WTC11 (cell line): ENCODE measurements at regions not wholly inside any gene's neighbourhood (a gene's known extent, or its start where the extent isn't known, plus 50 kb on each side); places are given as distances from the start of the nearest gene placed in this dataset.

ENCODE experiments used
- ATAC-seq: fragments of 200-7000 bp; cut with Tn5 transposase; 2 replicates; pipeline ENCODE4 v1.10.0; 2021; ENCODE audit warnings: mild to moderate bottlenecking, moderate library complexity
- CTCF ChIA-PET: fragments of 300-600 bp; sonication (Branson Sonifier 250); formaldehyde crosslinking; loops from one replicate; lab custom pipeline; 2021; ENCODE audit warnings: antibody characterized with exemption; lab: Charles Lee
- POLR2A ChIA-PET: fragments of 350-600 bp; sonication (Branson Sonifier 250); formaldehyde crosslinking; loops from one replicate; lab custom pipeline; 2021; ENCODE audit warnings: antibody characterized with exemption; lab: Charles Lee
- DNase-seq: peaks from one replicate; pipeline ENCODE4 v3.0.0; 2021; ENCODE audit warnings: low spot score
- H3K27ac Mint-ChIP-seq: 2 replicates; pipeline ENCODE4 v1.8.0; 2021; ENCODE audit warnings: mixed read lengths
- H3K27me3 Mint-ChIP-seq: 2 replicates; pipeline ENCODE4 v1.8.0; 2021; ENCODE audit warnings: low read depth, mild to moderate bottlenecking, moderate library complexity, mixed read lengths
- H3K36me3 Mint-ChIP-seq: 2 replicates; pipeline ENCODE4 v1.8.0; 2021; ENCODE audit warnings: mixed read lengths
- H3K4me1 Mint-ChIP-seq: 2 replicates; pipeline ENCODE4 v1.8.0; 2022; ENCODE audit warnings: mixed read lengths
- H3K4me3 Mint-ChIP-seq: 2 replicates; pipeline ENCODE4 v1.8.0; 2021; ENCODE audit warnings: mild to moderate bottlenecking, moderate library complexity, mixed read lengths
- H3K9me3 Mint-ChIP-seq: 2 replicates; pipeline ENCODE4 v1.8.0; 2021; ENCODE audit warnings: mixed read lengths
- FOXP1 ChIP-seq: sonication (generic); formaldehyde crosslinking; IDR thresholded peaks from 2 replicates; pipeline ENCODE4 v1.8.0; 2022; ENCODE audit warnings: missing genetic modification reagents, mild to moderate bottlenecking, moderate library complexity, borderline replicate concordance
- IRF2 ChIP-seq: sonication (generic); formaldehyde crosslinking; IDR thresholded peaks from 2 replicates; pipeline ENCODE4 v1.8.0; 2022; ENCODE audit warnings: low read depth, missing genetic modification reagents, borderline replicate concordance
- JUN ChIP-seq: sonication (generic); formaldehyde crosslinking; IDR thresholded peaks from 2 replicates; pipeline ENCODE4 v1.8.0; 2023; ENCODE audit warnings: mild to moderate bottlenecking, missing genetic modification reagents
- MYBL2 ChIP-seq: sonication (generic); formaldehyde crosslinking; IDR thresholded peaks from 2 replicates; pipeline ENCODE4 v1.8.1; 2023; ENCODE audit warnings: mild to moderate bottlenecking, moderate library complexity, missing genetic modification reagents
- NFATC4 ChIP-seq: fragments of 250-450 bp; sonication (Bioruptor Pico); IDR thresholded peaks from 2 replicates; pipeline ENCODE4 v1.9.0; 2021; ENCODE audit warnings: mild to moderate bottlenecking
- NFE2L1 ChIP-seq: sonication (generic); formaldehyde crosslinking; IDR thresholded peaks from 2 replicates; pipeline ENCODE4 v1.8.1; 2023; ENCODE audit warnings: missing genetic modification reagents
- SOX15 ChIP-seq: fragments of 250-450 bp; sonication (Bioruptor Pico); IDR thresholded peaks from 2 replicates; pipeline ENCODE4 v1.9.0; 2021; ENCODE audit warnings: mild to moderate bottlenecking
- SP1 ChIP-seq: sonication (generic); formaldehyde crosslinking; conservative IDR thresholded peaks from 2 replicates; pipeline ENCODE4 v1.8.1; 2022; ENCODE audit warnings: missing genetic modification reagents
- TEAD4 ChIP-seq: sonication (generic); formaldehyde crosslinking; IDR thresholded peaks from 2 replicates; pipeline ENCODE4 v1.8.0; 2022; ENCODE audit warnings: mild to moderate bottlenecking, missing genetic modification reagents
- ZNF232 ChIP-seq: sonication (generic); formaldehyde crosslinking; IDR thresholded peaks from 2 replicates; pipeline ENCODE4 v1.8.0; 2022; ENCODE audit warnings: mild to moderate bottlenecking, missing genetic modification reagents
- TF ChIP-seq, protein P1 (sequence below): sonication (generic); formaldehyde crosslinking; IDR thresholded peaks from 2 replicates; pipeline ENCODE4 v1.8.0; 2022; ENCODE audit warnings: missing genetic modification reagents
- TF ChIP-seq, protein P2 (sequence below): sonication (generic); formaldehyde crosslinking; IDR thresholded peaks from 2 replicates; pipeline ENCODE4 v1.8.0; 2022; ENCODE audit warnings: mild to moderate bottlenecking, missing genetic modification reagents
- TF ChIP-seq, protein P3 (sequence below): fragments of 200-600 bp; IDR thresholded peaks from 2 replicates; pipeline ENCODE4 v1.8.0; 2022; ENCODE audit warnings: antibody characterized with exemption
- TF ChIP-seq, protein P4 (sequence below): sonication (generic); formaldehyde crosslinking; conservative IDR thresholded peaks from 2 replicates; pipeline ENCODE4 v1.8.1; 2023; ENCODE audit warnings: mild to moderate bottlenecking, low read depth, missing genetic modification reagents, moderate library complexity
- TF ChIP-seq, protein P5 (sequence below): fragments of 250-450 bp; sonication (Bioruptor Pico); IDR thresholded peaks from 2 replicates; pipeline ENCODE4 v1.9.0; 2021; ENCODE audit warnings: mild to moderate bottlenecking
- TF ChIP-seq, protein P6 (sequence below): fragments of 250-450 bp; sonication (Bioruptor Pico); IDR thresholded peaks from 2 replicates; pipeline ENCODE4 v1.9.0; 2021; ENCODE audit warnings: mild to moderate bottlenecking
- TF ChIP-seq, protein P7 (sequence below): sonication (generic); formaldehyde crosslinking; IDR thresholded peaks from 2 replicates; pipeline ENCODE4 v1.8.0; 2022; ENCODE audit warnings: mild to moderate bottlenecking, missing genetic modification reagents

DNA sequence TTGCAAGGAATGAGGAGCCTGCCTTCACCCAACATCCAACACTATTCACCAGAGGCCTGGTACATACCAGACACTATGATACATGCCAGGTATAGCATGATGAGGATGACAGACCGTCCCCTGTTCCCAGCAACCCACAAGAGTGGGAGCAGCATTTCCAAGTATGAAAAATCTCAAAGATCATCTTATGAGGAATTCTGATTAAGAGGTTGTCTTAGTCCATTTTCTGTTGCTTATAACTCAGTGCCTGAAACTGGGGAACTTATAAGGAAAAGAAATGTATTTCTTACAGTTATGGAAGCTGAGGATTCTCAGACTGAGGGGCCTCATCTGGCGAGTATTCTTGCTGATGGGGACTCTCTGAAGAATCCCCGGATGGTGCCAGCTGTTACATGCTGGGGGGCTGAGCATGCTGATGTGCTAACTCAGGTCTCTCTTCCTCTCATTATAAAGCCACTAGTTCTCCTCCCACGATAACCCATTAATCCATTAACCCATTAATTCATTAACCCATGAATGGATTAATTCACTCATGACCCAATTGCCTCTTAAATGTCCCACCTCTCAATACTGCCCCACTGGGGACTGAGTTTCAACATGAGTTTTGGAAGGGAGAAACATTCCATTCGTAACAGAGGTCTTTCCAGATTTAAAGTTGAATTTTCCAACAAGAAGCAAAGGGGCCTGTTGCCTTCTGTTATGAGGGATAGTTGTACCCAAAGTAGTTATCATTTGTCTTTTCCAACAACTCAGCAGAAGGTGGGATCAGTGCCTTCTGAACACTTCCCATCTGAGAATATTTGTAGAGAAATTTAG, 173.9 kb downstream of the HERPUD2 start (continued):
- TF ChIP-seq MYBL2 (CRISPR knock-in tag) (no peak), IRF2 (no peak), TEAD4 (CRISPR knock-in tag) (no peak), SP1 (CRISPR knock-in tag) (no peak)
- TF ChIP-seq, protein P1, sequence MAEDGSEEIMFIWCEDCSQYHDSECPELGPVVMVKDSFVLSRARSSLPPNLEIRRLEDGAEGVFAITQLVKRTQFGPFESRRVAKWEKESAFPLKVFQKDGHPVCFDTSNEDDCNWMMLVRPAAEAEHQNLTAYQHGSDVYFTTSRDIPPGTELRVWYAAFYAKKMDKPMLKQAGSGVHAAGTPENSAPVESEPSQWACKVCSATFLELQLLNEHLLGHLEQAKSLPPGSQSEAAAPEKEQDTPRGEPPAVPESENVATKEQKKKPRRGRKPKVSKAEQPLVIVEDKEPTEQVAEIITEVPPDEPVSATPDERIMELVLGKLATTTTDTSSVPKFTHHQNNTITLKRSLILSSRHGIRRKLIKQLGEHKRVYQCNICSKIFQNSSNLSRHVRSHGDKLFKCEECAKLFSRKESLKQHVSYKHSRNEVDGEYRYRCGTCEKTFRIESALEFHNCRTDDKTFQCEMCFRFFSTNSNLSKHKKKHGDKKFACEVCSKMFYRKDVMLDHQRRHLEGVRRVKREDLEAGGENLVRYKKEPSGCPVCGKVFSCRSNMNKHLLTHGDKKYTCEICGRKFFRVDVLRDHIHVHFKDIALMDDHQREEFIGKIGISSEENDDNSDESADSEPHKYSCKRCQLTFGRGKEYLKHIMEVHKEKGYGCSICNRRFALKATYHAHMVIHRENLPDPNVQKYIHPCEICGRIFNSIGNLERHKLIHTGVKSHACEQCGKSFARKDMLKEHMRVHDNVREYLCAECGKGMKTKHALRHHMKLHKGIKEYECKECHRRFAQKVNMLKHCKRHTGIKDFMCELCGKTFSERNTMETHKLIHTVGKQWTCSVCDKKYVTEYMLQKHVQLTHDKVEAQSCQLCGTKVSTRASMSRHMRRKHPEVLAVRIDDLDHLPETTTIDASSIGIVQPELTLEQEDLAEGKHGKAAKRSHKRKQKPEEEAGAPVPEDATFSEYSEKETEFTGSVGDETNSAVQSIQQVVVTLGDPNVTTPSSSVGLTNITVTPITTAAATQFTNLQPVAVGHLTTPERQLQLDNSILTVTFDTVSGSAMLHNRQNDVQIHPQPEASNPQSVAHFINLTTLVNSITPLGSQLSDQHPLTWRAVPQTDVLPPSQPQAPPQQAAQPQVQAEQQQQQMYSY (CRISPR knock-in tag), result no peak

DNA sequence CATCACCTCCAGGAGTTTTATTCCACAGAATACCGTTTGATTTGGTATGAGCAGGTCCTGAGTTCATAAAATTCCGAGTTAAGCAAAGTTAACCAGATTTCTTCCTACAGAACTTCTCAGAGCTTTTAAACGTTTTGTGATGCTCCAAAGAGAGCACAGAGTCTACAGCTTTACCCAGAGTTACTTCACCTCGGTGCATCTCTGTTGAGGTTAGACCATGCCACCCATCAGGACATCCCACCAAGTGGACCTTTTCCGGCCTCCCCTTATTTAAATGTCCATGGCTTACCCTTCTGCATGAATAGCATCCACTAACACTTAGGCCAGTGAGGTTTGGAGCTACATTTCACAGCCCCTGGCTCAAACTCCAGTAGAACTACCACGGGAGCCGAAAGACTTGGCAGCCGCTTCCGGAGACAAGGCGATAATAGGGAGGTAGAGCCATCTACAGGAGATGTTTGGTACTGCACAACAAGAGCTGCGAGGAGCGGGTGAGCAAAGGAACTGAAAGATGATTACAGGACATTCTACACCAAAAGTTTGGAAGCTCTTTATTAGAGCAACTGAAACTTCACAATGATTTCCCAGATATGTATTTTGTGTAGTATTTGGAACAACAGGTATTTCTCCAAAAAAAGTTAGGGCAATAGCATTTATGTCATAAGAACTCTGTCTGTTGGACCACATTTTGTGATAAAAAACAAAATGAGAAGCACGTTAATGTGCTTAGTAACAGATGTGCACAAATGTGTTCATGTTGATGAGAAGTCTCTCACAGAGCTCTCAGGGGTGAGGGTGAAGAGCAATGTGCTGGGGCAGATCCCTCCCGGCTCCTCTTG, 174.7 kb downstream of the HERPUD2 start:
- Mint-ChIP-seq H3K4me1 (no peaks in the 10 kb centered on the region), H3K9me3 (no peaks in the 10 kb centered on the region), H3K4me3 (no peak overlapping the region), H3K36me3 (no peaks in the 10 kb centered on the region)
- ChIA-PET POLR2A (no interaction called here), CTCF (interaction anchor here (0.6 to 2.4 kb wide), 53 partner anchors 9 to 834 kb away, joined by 3 to 33 read pairs (median 4); no protein-coding TSS in a partner anchor)
- TF ChIP-seq, protein P2, sequence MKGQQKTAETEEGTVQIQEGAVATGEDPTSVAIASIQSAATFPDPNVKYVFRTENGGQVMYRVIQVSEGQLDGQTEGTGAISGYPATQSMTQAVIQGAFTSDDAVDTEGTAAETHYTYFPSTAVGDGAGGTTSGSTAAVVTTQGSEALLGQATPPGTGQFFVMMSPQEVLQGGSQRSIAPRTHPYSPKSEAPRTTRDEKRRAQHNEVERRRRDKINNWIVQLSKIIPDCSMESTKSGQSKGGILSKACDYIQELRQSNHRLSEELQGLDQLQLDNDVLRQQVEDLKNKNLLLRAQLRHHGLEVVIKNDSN (CRISPR knock-in tag), result no peak
- TF ChIP-seq, protein P3, sequence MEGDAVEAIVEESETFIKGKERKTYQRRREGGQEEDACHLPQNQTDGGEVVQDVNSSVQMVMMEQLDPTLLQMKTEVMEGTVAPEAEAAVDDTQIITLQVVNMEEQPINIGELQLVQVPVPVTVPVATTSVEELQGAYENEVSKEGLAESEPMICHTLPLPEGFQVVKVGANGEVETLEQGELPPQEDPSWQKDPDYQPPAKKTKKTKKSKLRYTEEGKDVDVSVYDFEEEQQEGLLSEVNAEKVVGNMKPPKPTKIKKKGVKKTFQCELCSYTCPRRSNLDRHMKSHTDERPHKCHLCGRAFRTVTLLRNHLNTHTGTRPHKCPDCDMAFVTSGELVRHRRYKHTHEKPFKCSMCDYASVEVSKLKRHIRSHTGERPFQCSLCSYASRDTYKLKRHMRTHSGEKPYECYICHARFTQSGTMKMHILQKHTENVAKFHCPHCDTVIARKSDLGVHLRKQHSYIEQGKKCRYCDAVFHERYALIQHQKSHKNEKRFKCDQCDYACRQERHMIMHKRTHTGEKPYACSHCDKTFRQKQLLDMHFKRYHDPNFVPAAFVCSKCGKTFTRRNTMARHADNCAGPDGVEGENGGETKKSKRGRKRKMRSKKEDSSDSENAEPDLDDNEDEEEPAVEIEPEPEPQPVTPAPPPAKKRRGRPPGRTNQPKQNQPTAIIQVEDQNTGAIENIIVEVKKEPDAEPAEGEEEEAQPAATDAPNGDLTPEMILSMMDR, result peak; percentile 75
- TF ChIP-seq, all 79 proteins: peak for 1
- DNase-seq (peak; percentile 71), ATAC-seq (peak; percentile 89)
- Mint-ChIP-seq H3K27ac (no peak overlapping the region), H3K27me3 (no peaks in the 10 kb centered on the region)

DNA sequence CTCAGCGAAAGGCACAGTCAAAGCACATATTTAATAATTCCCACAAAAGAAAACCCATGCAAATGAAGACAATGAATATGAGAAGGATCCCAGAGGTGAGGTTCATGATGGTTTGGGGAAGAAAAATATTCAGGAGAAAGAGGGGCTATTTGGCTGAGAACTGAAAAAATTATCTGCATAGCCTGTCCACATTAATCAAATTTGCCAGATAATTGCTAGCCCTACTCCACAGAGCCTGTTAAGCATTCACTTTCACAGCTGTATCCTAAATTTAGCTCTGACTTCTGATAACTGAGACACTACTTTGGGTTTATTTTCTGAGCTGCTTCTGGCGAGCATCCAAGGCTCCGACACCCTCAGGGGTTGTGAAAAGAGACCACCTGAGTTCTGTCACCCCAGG, 176.2 kb downstream of the HERPUD2 start:
- CTCF ChIA-PET, result interaction anchor here (0.7 to 2.4 kb wide), 2 partner anchors 94 to 152 kb away, joined by 4 to 6 read pairs; no protein-coding TSS in a partner anchor
- no peaks in the 10 kb centered on the region for H3K4me1 Mint-ChIP-seq
- DNase-seq (no peak), ATAC-seq (no peak)
- no peaks in the 10 kb centered on the region for H3K27me3 Mint-ChIP-seq
- H3K27ac Mint-ChIP-seq, result no peak overlapping the region
- H3K9me3 Mint-ChIP-seq, result no peaks in the 10 kb centered on the region
- POLR2A ChIA-PET, result no interaction called here
- no peaks in the 10 kb centered on the region for H3K36me3 Mint-ChIP-seq
- no peak overlapping the region for H3K4me3 Mint-ChIP-seq
- TF ChIP-seq, protein P4, sequence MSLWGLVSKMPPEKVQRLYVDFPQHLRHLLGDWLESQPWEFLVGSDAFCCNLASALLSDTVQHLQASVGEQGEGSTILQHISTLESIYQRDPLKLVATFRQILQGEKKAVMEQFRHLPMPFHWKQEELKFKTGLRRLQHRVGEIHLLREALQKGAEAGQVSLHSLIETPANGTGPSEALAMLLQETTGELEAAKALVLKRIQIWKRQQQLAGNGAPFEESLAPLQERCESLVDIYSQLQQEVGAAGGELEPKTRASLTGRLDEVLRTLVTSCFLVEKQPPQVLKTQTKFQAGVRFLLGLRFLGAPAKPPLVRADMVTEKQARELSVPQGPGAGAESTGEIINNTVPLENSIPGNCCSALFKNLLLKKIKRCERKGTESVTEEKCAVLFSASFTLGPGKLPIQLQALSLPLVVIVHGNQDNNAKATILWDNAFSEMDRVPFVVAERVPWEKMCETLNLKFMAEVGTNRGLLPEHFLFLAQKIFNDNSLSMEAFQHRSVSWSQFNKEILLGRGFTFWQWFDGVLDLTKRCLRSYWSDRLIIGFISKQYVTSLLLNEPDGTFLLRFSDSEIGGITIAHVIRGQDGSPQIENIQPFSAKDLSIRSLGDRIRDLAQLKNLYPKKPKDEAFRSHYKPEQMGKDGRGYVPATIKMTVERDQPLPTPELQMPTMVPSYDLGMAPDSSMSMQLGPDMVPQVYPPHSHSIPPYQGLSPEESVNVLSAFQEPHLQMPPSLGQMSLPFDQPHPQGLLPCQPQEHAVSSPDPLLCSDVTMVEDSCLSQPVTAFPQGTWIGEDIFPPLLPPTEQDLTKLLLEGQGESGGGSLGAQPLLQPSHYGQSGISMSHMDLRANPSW (CRISPR knock-in tag), result no peak
- TF ChIP-seq JUN (no peak), NFATC4 (CRISPR knock-in tag) (no peak), ZNF232 (CRISPR knock-in tag) (no peak), SOX15 (no peak), FOXP1 (CRISPR knock-in tag) (no peak), NFE2L1 (CRISPR knock-in tag) (no peak)
- TF ChIP-seq, protein P5, sequence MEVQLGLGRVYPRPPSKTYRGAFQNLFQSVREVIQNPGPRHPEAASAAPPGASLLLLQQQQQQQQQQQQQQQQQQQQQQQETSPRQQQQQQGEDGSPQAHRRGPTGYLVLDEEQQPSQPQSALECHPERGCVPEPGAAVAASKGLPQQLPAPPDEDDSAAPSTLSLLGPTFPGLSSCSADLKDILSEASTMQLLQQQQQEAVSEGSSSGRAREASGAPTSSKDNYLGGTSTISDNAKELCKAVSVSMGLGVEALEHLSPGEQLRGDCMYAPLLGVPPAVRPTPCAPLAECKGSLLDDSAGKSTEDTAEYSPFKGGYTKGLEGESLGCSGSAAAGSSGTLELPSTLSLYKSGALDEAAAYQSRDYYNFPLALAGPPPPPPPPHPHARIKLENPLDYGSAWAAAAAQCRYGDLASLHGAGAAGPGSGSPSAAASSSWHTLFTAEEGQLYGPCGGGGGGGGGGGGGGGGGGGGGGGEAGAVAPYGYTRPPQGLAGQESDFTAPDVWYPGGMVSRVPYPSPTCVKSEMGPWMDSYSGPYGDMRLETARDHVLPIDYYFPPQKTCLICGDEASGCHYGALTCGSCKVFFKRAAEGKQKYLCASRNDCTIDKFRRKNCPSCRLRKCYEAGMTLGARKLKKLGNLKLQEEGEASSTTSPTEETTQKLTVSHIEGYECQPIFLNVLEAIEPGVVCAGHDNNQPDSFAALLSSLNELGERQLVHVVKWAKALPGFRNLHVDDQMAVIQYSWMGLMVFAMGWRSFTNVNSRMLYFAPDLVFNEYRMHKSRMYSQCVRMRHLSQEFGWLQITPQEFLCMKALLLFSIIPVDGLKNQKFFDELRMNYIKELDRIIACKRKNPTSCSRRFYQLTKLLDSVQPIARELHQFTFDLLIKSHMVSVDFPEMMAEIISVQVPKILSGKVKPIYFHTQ (CRISPR knock-in tag), result no peak
- TF ChIP-seq, protein P6, sequence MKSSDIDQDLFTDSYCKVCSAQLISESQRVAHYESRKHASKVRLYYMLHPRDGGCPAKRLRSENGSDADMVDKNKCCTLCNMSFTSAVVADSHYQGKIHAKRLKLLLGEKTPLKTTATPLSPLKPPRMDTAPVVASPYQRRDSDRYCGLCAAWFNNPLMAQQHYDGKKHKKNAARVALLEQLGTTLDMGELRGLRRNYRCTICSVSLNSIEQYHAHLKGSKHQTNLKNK, result no peak
- TF ChIP-seq, protein P7, sequence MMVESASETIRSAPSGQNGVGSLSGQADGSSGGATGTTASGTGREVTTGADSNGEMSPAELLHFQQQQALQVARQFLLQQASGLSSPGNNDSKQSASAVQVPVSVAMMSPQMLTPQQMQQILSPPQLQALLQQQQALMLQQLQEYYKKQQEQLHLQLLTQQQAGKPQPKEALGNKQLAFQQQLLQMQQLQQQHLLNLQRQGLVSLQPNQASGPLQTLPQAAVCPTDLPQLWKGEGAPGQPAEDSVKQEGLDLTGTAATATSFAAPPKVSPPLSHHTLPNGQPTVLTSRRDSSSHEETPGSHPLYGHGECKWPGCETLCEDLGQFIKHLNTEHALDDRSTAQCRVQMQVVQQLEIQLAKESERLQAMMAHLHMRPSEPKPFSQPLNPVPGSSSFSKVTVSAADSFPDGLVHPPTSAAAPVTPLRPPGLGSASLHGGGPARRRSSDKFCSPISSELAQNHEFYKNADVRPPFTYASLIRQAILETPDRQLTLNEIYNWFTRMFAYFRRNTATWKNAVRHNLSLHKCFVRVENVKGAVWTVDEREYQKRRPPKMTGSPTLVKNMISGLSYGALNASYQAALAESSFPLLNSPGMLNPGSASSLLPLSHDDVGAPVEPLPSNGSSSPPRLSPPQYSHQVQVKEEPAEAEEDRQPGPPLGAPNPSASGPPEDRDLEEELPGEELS (CRISPR knock-in tag), result no peak
